ENCODE measurements at regions not wholly inside any gene's neighbourhood (a gene's known extent, or its start where the extent isn't known, plus 50 kb on each side); places are given as distances from the start of the nearest gene placed in this dataset.

GRCh38 chr2:144132357-144132756 lies 387.6 kb downstream of the ZEB2 start:
- Histone ChIP-seq H3K9me3 (no peaks in the 10 kb centered on the region), H3K4me3 (no peak overlapping the region), H3K27me3 (no peaks in the 10 kb centered on the region), H3K4me1 (no peaks in the 10 kb centered on the region), H3K36me3 (no peaks in the 10 kb centered on the region), H3K27ac (no peak overlapping the region)
- no peak for TF ChIP-seq CTCF (IDR thresholded peaks at IDR 0.05)
- TF ChIP-seq POLR2A (IDR thresholded peaks at IDR 0.05): no peak
- DNase-seq: no peak
- intact Hi-C loops (cut with DNase I; ENCODE audit: low total_unique reads): no loop called here

DNA sequence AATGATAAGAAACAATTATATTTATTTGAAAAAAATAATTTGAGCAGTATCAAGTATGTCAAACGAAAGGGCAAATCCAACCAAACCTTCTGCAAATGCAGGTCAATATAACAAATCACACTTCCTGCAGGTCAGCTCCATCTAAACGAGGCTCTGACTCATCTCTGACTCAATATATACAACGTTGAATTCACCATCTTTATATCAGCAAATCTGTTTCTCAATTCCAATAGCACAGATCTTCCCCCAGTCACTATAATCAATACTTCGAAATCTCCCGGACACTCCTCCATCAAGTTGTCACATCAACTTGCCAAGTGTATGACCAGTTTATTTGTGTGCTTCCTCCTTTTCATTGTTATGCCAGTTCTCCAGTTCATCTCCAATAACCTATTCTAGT lies 388.9 kb downstream of the ZEB2 start:
- H3K27ac ChIP-seq: no peak overlapping the region
- intact Hi-C loops (cut with DNase I; ENCODE audit: low total_unique reads): no loop called here
- no peaks in the 10 kb centered on the region for H3K36me3 ChIP-seq
- DNase-seq: no peak
- no peaks in the 10 kb centered on the region for H3K9me3 ChIP-seq
- no peak for TF ChIP-seq POLR2A (IDR thresholded peaks at IDR 0.05)
- no peak for TF ChIP-seq CTCF (IDR thresholded peaks at IDR 0.05)
- no peaks in the 10 kb centered on the region for H3K27me3 ChIP-seq
- no peaks in the 10 kb centered on the region for H3K4me1 ChIP-seq
- H3K4me3 ChIP-seq: no peak overlapping the region

- TF ChIP-seq POLR2A (IDR thresholded peaks at IDR 0.05) (no peak), CTCF (IDR thresholded peaks at IDR 0.05) (no peak)
- H3K4me1 ChIP-seq: no peaks in the 10 kb centered on the region
- H3K9me3 ChIP-seq: no peaks in the 10 kb centered on the region
- H3K36me3 ChIP-seq: no peaks in the 10 kb centered on the region
- H3K27me3 ChIP-seq: no peaks in the 10 kb centered on the region
- no peak for DNase-seq
- H3K4me3 ChIP-seq: no peak overlapping the region
- intact Hi-C loops (cut with DNase I; ENCODE audit: low total_unique reads): no loop called here
- H3K27ac ChIP-seq: no peak overlapping the region
Observed at GRCh38 chr2:144130551-144130950, 389.4 kb downstream of the ZEB2 start.

GRCh38 chr2:144128130-144128746 lies 391.7 kb downstream of the ZEB2 start:
- no peak for DNase-seq
- TF ChIP-seq CTCF (IDR thresholded peaks at IDR 0.05) (no peak), POLR2A (IDR thresholded peaks at IDR 0.05) (no peak)
- Histone ChIP-seq H3K36me3 (no peaks in the 10 kb centered on the region), H3K27me3 (no peaks in the 10 kb centered on the region), H3K4me3 (no peak overlapping the region), H3K27ac (no peak overlapping the region), H3K4me1 (no peaks in the 10 kb centered on the region), H3K9me3 (no peaks in the 10 kb centered on the region)
- intact Hi-C loops (cut with DNase I; ENCODE audit: low total_unique reads): no loop called here

- Histone ChIP-seq H3K27ac (no peak overlapping the region), H3K4me1 (no peaks in the 10 kb centered on the region), H3K9me3 (no peaks in the 10 kb centered on the region), H3K36me3 (no peaks in the 10 kb centered on the region), H3K4me3 (no peak overlapping the region), H3K27me3 (no peaks in the 10 kb centered on the region)
- TF ChIP-seq POLR2A (IDR thresholded peaks at IDR 0.05): no peak
- no peak for TF ChIP-seq CTCF (IDR thresholded peaks at IDR 0.05)
- no peak for DNase-seq
- intact Hi-C loops (cut with DNase I; ENCODE audit: low total_unique reads): no loop called here
Observed at GRCh38 chr2:144127693-144128092, 392.2 kb downstream of the ZEB2 start.

Measured in uterus (tissue), 3 donors.